MG63 (cell line): ENCODE measurements at regions not wholly inside any gene's neighbourhood (a gene's known extent, or its start where the extent isn't known, plus 50 kb on each side); places are given as distances from the start of the nearest gene placed in this dataset.
"Not testable (repeated sequence)": the region's sequence is repeated elsewhere in the genome, so short reads cannot be mapped to it uniquely, and the experiment has no call there.

Source experiments
- DNase-seq: peaks from one replicate; pipeline ENCODE4 v3.0.0-alpha.2; 2020
- H3K27me3 ChIP-seq: fragments of 250-450 bp; sonication (Bioruptor Pico); 2 replicates; pipeline ENCODE4 v1.5.1; 2020; ENCODE audit warnings: mild to moderate bottlenecking, moderate library complexity
- H3K36me3 ChIP-seq: fragments of 250-450 bp; sonication (Bioruptor Pico); 2 replicates; pipeline ENCODE4 v1.5.1; 2020; ENCODE audit warnings: mild to moderate bottlenecking, moderate library complexity
- H3K4me3 ChIP-seq: fragments of 250-450 bp; sonication (Bioruptor Pico); 2 replicates; pipeline ENCODE4 v1.5.1; 2020; ENCODE audit warnings: mild to moderate bottlenecking, moderate library complexity
- H3K9me3 ChIP-seq: fragments of 250-450 bp; sonication (Bioruptor Pico); 2 replicates; pipeline ENCODE4 v1.5.1; 2020; ENCODE audit warnings: mild to moderate bottlenecking, moderate library complexity

GRCh38 chr13:44305917-44306370 lies 67.7 kb upstream of the SERP2 start:
- H3K9me3 ChIP-seq: no peaks in the 10 kb centered on the region
- DNase-seq: peak; percentile 28
- H3K36me3 ChIP-seq: no peaks in the 10 kb centered on the region
- no peaks in the 10 kb centered on the region for H3K27me3 ChIP-seq
- no peak overlapping the region for H3K4me3 ChIP-seq

- no peaks in the 10 kb centered on the region for H3K9me3 ChIP-seq
- H3K4me3 ChIP-seq: no peak overlapping the region
- no peaks in the 10 kb centered on the region for H3K27me3 ChIP-seq
- DNase-seq: peak; percentile 96
- H3K36me3 ChIP-seq: no peaks in the 10 kb centered on the region
Measured at GRCh38 chr13:44306371-44307192, 67.0 kb upstream of the SERP2 start.

GRCh38 chr13:44307255-44307654 lies 66.4 kb upstream of the SERP2 start:
- no peak for DNase-seq

GRCh38 chr13:44307844-44308243 lies 65.8 kb upstream of the SERP2 start:
- DNase-seq: no peak
- Histone ChIP-seq H3K9me3 (no peaks in the 10 kb centered on the region), H3K36me3 (no peaks in the 10 kb centered on the region)

More at GRCh38 chr13:44307255-44307654, 66.4 kb upstream of the SERP2 start:
- H3K27me3 ChIP-seq: no peaks in the 10 kb centered on the region
- H3K9me3 ChIP-seq: no peaks in the 10 kb centered on the region
- H3K36me3 ChIP-seq: no peaks in the 10 kb centered on the region
- H3K4me3 ChIP-seq: no peak overlapping the region

GRCh38 chr13:44308352-44308751 lies 65.3 kb upstream of the SERP2 start:
- DNase-seq: no peak
- no peaks in the 10 kb centered on the region for H3K9me3 ChIP-seq
- no peak overlapping the region for H3K4me3 ChIP-seq
- no peaks in the 10 kb centered on the region for H3K36me3 ChIP-seq
- no peaks in the 10 kb centered on the region for H3K27me3 ChIP-seq

More at GRCh38 chr13:44307844-44308243, 65.8 kb upstream of the SERP2 start:
- Histone ChIP-seq H3K4me3 (no peak overlapping the region), H3K27me3 (no peaks in the 10 kb centered on the region)

GRCh38 chr13:44309794-44310757 lies 63.5 kb upstream of the SERP2 start:
- peak; percentile 76 for DNase-seq
- H3K9me3 ChIP-seq: peaks cover 12% of the 10 kb centered on the region
- no peaks in the 10 kb centered on the region for H3K36me3 ChIP-seq

GRCh38 chr13:44311011-44311780 lies 62.4 kb upstream of the SERP2 start:
- Histone ChIP-seq H3K4me3 (no peak overlapping the region), H3K27me3 (no peaks in the 10 kb centered on the region), H3K9me3 (peaks cover 18% of the 10 kb centered on the region), H3K36me3 (no peaks in the 10 kb centered on the region)
- DNase-seq: peak; percentile 86

More at GRCh38 chr13:44309794-44310757, 63.5 kb upstream of the SERP2 start:
- H3K27me3 ChIP-seq: no peaks in the 10 kb centered on the region
- H3K4me3 ChIP-seq: no peak overlapping the region

GRCh38 chr13:44312131-44312530 lies 61.5 kb upstream of the SERP2 start:
- peak; percentile 36 for DNase-seq

GRCh38 chr13:44312834-44313551 lies 60.6 kb upstream of the SERP2 start:
- H3K9me3 ChIP-seq: peaks cover 22% of the 10 kb centered on the region
- H3K27me3 ChIP-seq: no peaks in the 10 kb centered on the region
- no peaks in the 10 kb centered on the region for H3K36me3 ChIP-seq
- DNase-seq: peak; percentile 75
- H3K4me3 ChIP-seq: no peak overlapping the region

More at GRCh38 chr13:44312131-44312530, 61.5 kb upstream of the SERP2 start:
- H3K36me3 ChIP-seq: no peaks in the 10 kb centered on the region
- no peak overlapping the region for H3K4me3 ChIP-seq
- peaks cover 22% of the 10 kb centered on the region for H3K9me3 ChIP-seq
- no peaks in the 10 kb centered on the region for H3K27me3 ChIP-seq

GRCh38 chr13:44313674-44314073 lies 60.0 kb upstream of the SERP2 start:
- no peaks in the 10 kb centered on the region for H3K36me3 ChIP-seq
- peaks cover 22% of the 10 kb centered on the region for H3K9me3 ChIP-seq
- no peak overlapping the region for H3K4me3 ChIP-seq
- H3K27me3 ChIP-seq: no peaks in the 10 kb centered on the region
- peak; percentile 53 for DNase-seq

- not testable (repeated sequence) for H3K36me3 ChIP-seq, DNase-seq, H3K4me3 ChIP-seq, H3K27me3 ChIP-seq
- peaks cover 22% of the 10 kb centered on the region for H3K9me3 ChIP-seq
Measured at GRCh38 chr13:44314160-44314559, 59.5 kb upstream of the SERP2 start.

- no peaks in the 10 kb centered on the region for H3K27me3 ChIP-seq
- H3K4me3 ChIP-seq: no peak overlapping the region
- no peaks in the 10 kb centered on the region for H3K36me3 ChIP-seq
- H3K9me3 ChIP-seq: peaks cover 22% of the 10 kb centered on the region
- peak; percentile 76 for DNase-seq
Measured at GRCh38 chr13:44317752-44318151, 55.9 kb upstream of the SERP2 start.

- H3K36me3 ChIP-seq: no peaks in the 10 kb centered on the region
- H3K4me3 ChIP-seq: no peak overlapping the region
- H3K9me3 ChIP-seq: peaks cover 22% of the 10 kb centered on the region
- DNase-seq: peak; percentile 77
- no peaks in the 10 kb centered on the region for H3K27me3 ChIP-seq
Measured at GRCh38 chr13:44318161-44318560, 55.5 kb upstream of the SERP2 start.

GRCh38 chr13:44320611-44321010 lies 53.0 kb upstream of the SERP2 start:
- DNase-seq: no peak
- Histone ChIP-seq H3K27me3 (no peaks in the 10 kb centered on the region), H3K4me3 (no peak overlapping the region), H3K9me3 (peaks cover 10% of the 10 kb centered on the region), H3K36me3 (no peaks in the 10 kb centered on the region)

- Histone ChIP-seq H3K9me3 (no peaks in the 10 kb centered on the region), H3K4me3 (no peak overlapping the region)
- no peak for DNase-seq
Measured at GRCh38 chr13:44321961-44322360, 51.7 kb upstream of the SERP2 start.

GRCh38 chr13:44322928-44323327 lies 50.7 kb upstream of the SERP2 start:
- no peaks in the 10 kb centered on the region for H3K27me3 ChIP-seq
- DNase-seq: no peak

More at GRCh38 chr13:44321961-44322360, 51.7 kb upstream of the SERP2 start:
- Histone ChIP-seq H3K36me3 (no peaks in the 10 kb centered on the region), H3K27me3 (no peaks in the 10 kb centered on the region)

More at GRCh38 chr13:44322928-44323327, 50.7 kb upstream of the SERP2 start:
- Histone ChIP-seq H3K36me3 (no peaks in the 10 kb centered on the region), H3K9me3 (peaks cover 2% of the 10 kb centered on the region), H3K4me3 (no peak overlapping the region)
